Hepatocyte (in vitro differentiated cells): ENCODE measurements at regions not wholly inside any gene's neighbourhood (a gene's known extent, or its start where the extent isn't known, plus 50 kb on each side); places are given as distances from the start of the nearest gene placed in this dataset.

Experiments
- DNase-seq: peaks from one replicate; pipeline ENCODE4 v3.0.0-alpha.2; 2016; ENCODE audit warnings: low spot score
- H2AFZ ChIP-seq: fragments of 200-600 bp; sonication (generic); 2 replicates; pipeline ENCODE4 v1.6.0; 2016; ENCODE audit warnings: antibody characterized with exemption, mild to moderate bottlenecking
- H3K27ac ChIP-seq: fragments of 200-600 bp; sonication (generic); 2 replicates; pipeline ENCODE4 v1.5.1; 2016; ENCODE audit warnings: mild to moderate bottlenecking
- H3K27me3 ChIP-seq: fragments of 200-600 bp; sonication (generic); 2 replicates; pipeline ENCODE4 v1.6.1; 2016
- H3K36me3 ChIP-seq: fragments of 200-600 bp; sonication (generic); replicated peaks from 2 replicates; pipeline ENCODE4 v1.5.1; 2016; ENCODE audit warnings: low read depth; ENCODE audit not compliant: insufficient read depth
- H3K4me1 ChIP-seq: fragments of 200-600 bp; sonication (generic); 2 replicates; pipeline ENCODE4 v1.5.1; 2016; ENCODE audit warnings: mild to moderate bottlenecking, moderate library complexity; ENCODE audit not compliant: insufficient read depth
- H3K4me2 ChIP-seq: fragments of 200-600 bp; sonication (generic); 2 replicates; pipeline ENCODE4 v1.6.0; 2016
- H3K4me3 ChIP-seq: fragments of 200-600 bp; sonication (generic); 2 replicates; pipeline ENCODE4 v1.5.1; 2016; ENCODE audit warnings: mild to moderate bottlenecking
- H3K79me2 ChIP-seq: fragments of 200-600 bp; sonication (generic); 2 replicates; pipeline ENCODE4 v1.6.0; 2017; ENCODE audit warnings: mild to moderate bottlenecking
- H3K9me2 ChIP-seq: fragments of 200-600 bp; sonication (generic); replicated peaks from 2 replicates; pipeline ENCODE4 v1.6.0; 2017; ENCODE audit warnings: mild to moderate bottlenecking; ENCODE audit not compliant: insufficient read depth
- H3K9me3 ChIP-seq: fragments of 200-600 bp; sonication (generic); 2 replicates; pipeline ENCODE4 v1.5.1; 2016; ENCODE audit warnings: low read depth, mild to moderate bottlenecking
- H4K20me1 ChIP-seq: fragments of 200-600 bp; sonication (generic); 2 replicates; pipeline ENCODE4 v1.6.0; 2016; ENCODE audit warnings: mild to moderate bottlenecking; ENCODE audit not compliant: insufficient read depth, poor library complexity, severe bottlenecking
- CTCF ChIP-seq: fragments of 200-600 bp; sonication (generic); IDR thresholded peaks from 2 replicates; pipeline ENCODE4 v1.5.1; 2016; ENCODE audit warnings: antibody characterized with exemption, mild to moderate bottlenecking; ENCODE audit not compliant: poor library complexity
- EZH2 ChIP-seq: fragments of 200-600 bp; sonication (generic); IDR thresholded peaks from 2 replicates; pipeline ENCODE4 v1.6.1; 2016; ENCODE audit warnings: antibody characterized with exemption, mild to moderate bottlenecking, borderline replicate concordance
- EZH2phosphoT487 ChIP-seq: fragments of 200-600 bp; sonication (generic); IDR thresholded peaks from one replicate; pipeline ENCODE4 v1.6.1; 2018; ENCODE audit warnings: antibody characterized with exemption, mild to moderate bottlenecking, low read depth, moderate library complexity; ENCODE audit not compliant: unreplicated experiment, severe bottlenecking
- WGBS: methylation state at CpG from one replicate; pipeline ENCODE4 v1.1.6; 2016; ENCODE audit warnings: low lambda C conversion rate; ENCODE audit errors: missing lambda C conversion rate; 5-methylcytosine and 5-hydroxymethylcytosine counted together

GRCh38 chr4:127249066-127249766 is 383.5 kb upstream of the INTU start:
- no peaks in the 10 kb centered on the region for H3K79me2 ChIP-seq
- H3K9me2 ChIP-seq: no peaks in the 10 kb centered on the region
- no peak overlapping the region for H2AFZ ChIP-seq
- no peak for TF ChIP-seq EZH2phosphoT487
- no peak for TF ChIP-seq EZH2
- TF ChIP-seq CTCF: no peak
- H3K4me3 ChIP-seq: no peak overlapping the region
- no peak overlapping the region for H3K27ac ChIP-seq
- no peak overlapping the region for H3K4me2 ChIP-seq
- H3K4me1 ChIP-seq: no peaks in the 10 kb centered on the region
- DNase-seq: no peak
- no peaks in the 10 kb centered on the region for H3K27me3 ChIP-seq
- H3K9me3 ChIP-seq: no peaks in the 10 kb centered on the region
- no peaks in the 10 kb centered on the region for H3K36me3 ChIP-seq
- no peaks in the 10 kb centered on the region for H4K20me1 ChIP-seq
- WGBS: 47% methylated on average over 3 of the region's 3 CpGs

GRCh38 chr4:127249767-127250108 is 383.0 kb upstream of the INTU start:
- no peaks in the 10 kb centered on the region for H3K36me3 ChIP-seq
- H3K27ac ChIP-seq: no peak overlapping the region
- WGBS: 84% methylated on average over 3 of the region's 3 CpGs
- no peak overlapping the region for H3K4me2 ChIP-seq
- no peak for DNase-seq
- no peaks in the 10 kb centered on the region for H3K4me1 ChIP-seq
- no peaks in the 10 kb centered on the region for H3K79me2 ChIP-seq
- H3K9me2 ChIP-seq: no peaks in the 10 kb centered on the region
- no peak for TF ChIP-seq CTCF
- no peak for TF ChIP-seq EZH2
- TF ChIP-seq EZH2phosphoT487: no peak
- no peaks in the 10 kb centered on the region for H3K27me3 ChIP-seq
- H2AFZ ChIP-seq: no peak overlapping the region
- no peak overlapping the region for H3K4me3 ChIP-seq
- H4K20me1 ChIP-seq: no peaks in the 10 kb centered on the region
- no peaks in the 10 kb centered on the region for H3K9me3 ChIP-seq

- DNase-seq: no peak
- Histone ChIP-seq H3K4me2 (no peak overlapping the region), H3K36me3 (no peaks in the 10 kb centered on the region), H3K9me2 (no peaks in the 10 kb centered on the region), H3K4me3 (no peak overlapping the region), H3K27ac (no peak overlapping the region), H3K9me3 (no peaks in the 10 kb centered on the region), H3K27me3 (no peaks in the 10 kb centered on the region), H3K4me1 (no peaks in the 10 kb centered on the region), H2AFZ (no peak overlapping the region), H3K79me2 (no peaks in the 10 kb centered on the region), H4K20me1 (no peaks in the 10 kb centered on the region)
- WGBS: 90% methylated on average over 5 of the region's 5 CpGs
- TF ChIP-seq EZH2 (no peak), CTCF (no peak), EZH2phosphoT487 (no peak)
These were observed 382.2 kb upstream of the INTU start for GRCh38 chr4:127250577-127250976.

GRCh38 chr4:127251423-127251822 is 381.3 kb upstream of the INTU start:
- TF ChIP-seq EZH2phosphoT487 (no peak), CTCF (no peak), EZH2 (no peak)
- no peaks in the 10 kb centered on the region for H3K9me3 ChIP-seq
- H3K4me3 ChIP-seq: no peak overlapping the region
- no peak overlapping the region for H3K4me2 ChIP-seq
- no peak overlapping the region for H3K27ac ChIP-seq
- H3K9me2 ChIP-seq: no peaks in the 10 kb centered on the region
- H3K4me1 ChIP-seq: no peaks in the 10 kb centered on the region
- no peak overlapping the region for H2AFZ ChIP-seq
- no peaks in the 10 kb centered on the region for H4K20me1 ChIP-seq
- no peaks in the 10 kb centered on the region for H3K36me3 ChIP-seq
- no peak for DNase-seq
- no peaks in the 10 kb centered on the region for H3K79me2 ChIP-seq
- H3K27me3 ChIP-seq: no peaks in the 10 kb centered on the region
